Activated T-helper 1 cell treated with Interleukin-2 at 50 U/mL for 16 hours (primary cell): ENCODE measurements at regions not wholly inside any gene's neighbourhood (a gene's known extent, or its start where the extent isn't known, plus 50 kb on each side); places are given as distances from the start of the nearest gene placed in this dataset.
"Not testable (repeated sequence)": the region's sequence is repeated elsewhere in the genome, so short reads cannot be mapped to it uniquely, and the experiment has no call there.

Experiments
- DNase-seq: peaks from one replicate; pipeline ENCODE4 v3.0.0-alpha.2; 2020; ENCODE audit warnings: low read depth

- no peak for DNase-seq
Measured at GRCh38 chr12:127170226-127171180, 1096.5 kb upstream of the TMEM132C start.

DNA sequence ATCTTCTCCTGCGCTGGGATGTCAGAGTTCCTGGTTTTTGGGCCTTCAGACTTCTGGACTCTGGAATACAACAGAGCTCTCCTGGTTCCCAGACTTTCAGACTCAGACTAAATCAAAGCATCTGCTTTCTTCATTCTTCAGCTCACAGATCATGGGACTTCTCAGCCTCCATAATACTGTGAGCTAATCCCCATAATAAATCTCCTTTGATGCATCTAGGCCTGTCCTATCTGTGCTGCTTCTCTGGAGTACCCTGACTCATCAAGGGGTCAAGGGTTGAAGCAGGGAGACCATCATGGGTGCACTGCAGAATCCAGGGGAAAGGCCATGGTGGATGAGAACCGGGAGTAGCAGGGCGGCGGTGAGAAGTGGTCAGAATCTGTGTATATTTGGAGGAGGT lies 1094.1 kb upstream of the TMEM132C start:
- no peak for DNase-seq

DNA sequence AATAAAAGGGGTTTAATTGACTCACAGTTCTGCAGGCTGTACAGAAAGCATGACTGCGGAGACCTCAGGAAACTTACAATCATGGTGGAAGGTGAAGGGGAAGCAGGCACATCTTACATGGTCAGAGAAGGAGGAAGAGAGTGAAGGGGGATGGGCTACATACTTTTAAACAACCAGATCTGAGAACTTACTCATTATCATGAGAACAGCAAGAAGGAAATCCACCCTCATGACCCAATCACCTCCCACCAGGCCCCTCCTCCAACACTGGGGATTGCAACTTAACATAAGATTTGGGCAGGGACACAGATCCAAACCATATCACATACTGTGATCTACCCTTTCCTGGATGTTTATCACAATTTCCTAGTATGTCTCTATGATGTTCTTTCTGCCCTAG lies 1093.0 kb upstream of the TMEM132C start:
- DNase-seq = not testable (repeated sequence)

- DNase-seq = no peak
Measured at GRCh38 chr12:127174881-127175280, 1092.1 kb upstream of the TMEM132C start.

- no peak for DNase-seq
Measured at GRCh38 chr12:127175361-127175760, 1091.6 kb upstream of the TMEM132C start.

GRCh38 chr12:127176804-127177203 lies 1090.2 kb upstream of the TMEM132C start:
- no peak for DNase-seq

- DNase-seq = no peak
Measured at GRCh38 chr12:127178052-127178451, 1088.9 kb upstream of the TMEM132C start.

DNA sequence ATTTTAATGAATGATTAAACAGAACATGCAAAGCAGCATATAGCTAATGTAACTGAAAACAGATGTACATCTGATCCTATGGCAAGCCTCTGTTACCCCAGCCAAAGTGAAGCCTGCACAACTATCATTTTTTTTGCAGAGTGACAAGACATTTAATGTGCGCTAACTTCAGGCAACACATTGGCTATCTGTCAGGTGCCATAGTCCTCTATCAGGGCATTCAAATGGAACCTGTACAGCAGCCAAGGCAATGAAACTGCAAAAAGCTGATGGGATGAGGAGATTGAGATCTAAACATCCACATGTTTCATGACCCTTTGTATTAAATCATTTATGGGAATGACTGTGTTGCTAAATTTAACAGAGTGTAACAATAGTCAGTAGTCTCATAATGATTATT lies 1088.5 kb upstream of the TMEM132C start:
- no peak for DNase-seq

DNA sequence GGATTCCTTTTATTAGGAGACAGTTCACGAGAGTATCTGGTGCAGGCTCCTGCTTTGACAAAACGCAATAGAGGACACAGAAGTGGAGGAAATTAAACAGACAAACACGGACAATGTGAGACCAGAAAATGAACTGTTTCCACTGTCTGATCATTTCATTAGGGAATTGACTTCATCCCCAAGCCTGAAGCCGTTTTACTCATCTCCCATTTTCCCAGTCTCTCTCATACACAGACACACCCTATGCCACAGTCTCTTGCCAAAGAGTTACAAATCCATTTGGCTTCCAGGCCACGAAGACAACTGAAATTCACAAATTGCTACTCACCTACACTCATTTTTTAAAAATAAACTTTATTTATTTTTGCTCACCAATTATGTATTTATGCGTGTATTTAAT lies 1087.8 kb upstream of the TMEM132C start:
- no peak for DNase-seq

DNA sequence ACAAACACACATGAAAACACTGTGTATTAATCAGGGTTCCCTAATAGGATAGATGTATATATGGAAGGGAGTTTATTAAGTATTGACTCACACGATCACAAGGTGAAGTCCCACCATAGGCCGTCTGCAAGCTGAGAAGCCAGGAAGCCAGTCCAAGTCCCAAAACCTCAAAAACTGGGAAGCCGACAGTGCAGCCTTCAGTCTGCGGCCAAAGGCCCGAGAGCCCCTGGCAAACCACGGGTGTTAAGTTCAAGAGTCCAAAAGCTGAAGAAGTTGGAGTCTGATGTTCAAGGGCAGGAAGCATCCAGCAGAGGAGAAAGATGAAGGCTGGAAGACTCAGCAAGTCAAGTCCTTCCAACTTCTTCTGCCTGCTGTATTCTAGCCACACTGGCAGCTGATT lies 1085.0 kb upstream of the TMEM132C start:
- DNase-seq = no peak

- DNase-seq = no peak
Measured at GRCh38 chr12:127189992-127190391, 1077.0 kb upstream of the TMEM132C start.

GRCh38 chr12:127191129-127191528 lies 1075.8 kb upstream of the TMEM132C start:
- DNase-seq = no peak

DNA sequence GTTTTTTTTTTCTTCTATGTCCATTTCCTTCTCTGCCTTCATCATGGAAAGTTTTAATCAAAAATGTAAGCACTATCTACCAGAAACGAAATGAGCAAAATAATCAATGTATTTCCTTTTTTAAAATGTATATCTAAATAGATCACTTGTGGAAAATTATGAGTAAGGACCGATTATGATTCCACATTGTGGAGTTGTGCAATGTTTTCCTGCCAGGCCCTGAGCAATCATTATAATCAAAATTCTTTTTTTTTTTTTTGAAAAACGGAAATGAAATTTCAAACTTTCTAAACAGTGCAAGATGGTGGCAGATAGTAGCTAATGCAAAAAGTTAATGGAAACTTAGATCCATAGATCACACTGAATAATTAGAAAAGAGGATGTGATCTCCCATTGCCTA lies 1074.6 kb upstream of the TMEM132C start:
- no peak for DNase-seq

- no peak for DNase-seq
Measured at GRCh38 chr12:127193341-127193740, 1073.6 kb upstream of the TMEM132C start.

DNA sequence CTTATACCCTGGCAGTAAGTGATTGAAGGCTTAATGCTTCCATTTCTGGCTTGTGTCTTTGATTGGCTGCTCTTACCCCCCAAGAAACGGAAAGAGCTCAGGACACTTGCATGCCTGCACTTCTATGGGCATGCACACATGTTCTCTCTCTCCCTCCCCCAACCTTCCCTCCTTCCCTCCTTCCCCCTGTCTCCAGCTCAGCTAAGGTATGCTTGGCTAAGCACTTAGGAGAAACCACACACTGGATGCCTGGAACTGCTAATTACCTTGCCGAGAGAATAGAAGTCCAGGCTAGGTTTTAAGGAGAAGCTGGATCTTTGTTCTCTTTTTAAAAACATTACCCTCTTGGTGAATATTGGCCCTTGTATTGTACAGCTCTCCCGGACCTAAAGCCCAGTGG lies 1072.8 kb upstream of the TMEM132C start:
- DNase-seq = no peak

DNA sequence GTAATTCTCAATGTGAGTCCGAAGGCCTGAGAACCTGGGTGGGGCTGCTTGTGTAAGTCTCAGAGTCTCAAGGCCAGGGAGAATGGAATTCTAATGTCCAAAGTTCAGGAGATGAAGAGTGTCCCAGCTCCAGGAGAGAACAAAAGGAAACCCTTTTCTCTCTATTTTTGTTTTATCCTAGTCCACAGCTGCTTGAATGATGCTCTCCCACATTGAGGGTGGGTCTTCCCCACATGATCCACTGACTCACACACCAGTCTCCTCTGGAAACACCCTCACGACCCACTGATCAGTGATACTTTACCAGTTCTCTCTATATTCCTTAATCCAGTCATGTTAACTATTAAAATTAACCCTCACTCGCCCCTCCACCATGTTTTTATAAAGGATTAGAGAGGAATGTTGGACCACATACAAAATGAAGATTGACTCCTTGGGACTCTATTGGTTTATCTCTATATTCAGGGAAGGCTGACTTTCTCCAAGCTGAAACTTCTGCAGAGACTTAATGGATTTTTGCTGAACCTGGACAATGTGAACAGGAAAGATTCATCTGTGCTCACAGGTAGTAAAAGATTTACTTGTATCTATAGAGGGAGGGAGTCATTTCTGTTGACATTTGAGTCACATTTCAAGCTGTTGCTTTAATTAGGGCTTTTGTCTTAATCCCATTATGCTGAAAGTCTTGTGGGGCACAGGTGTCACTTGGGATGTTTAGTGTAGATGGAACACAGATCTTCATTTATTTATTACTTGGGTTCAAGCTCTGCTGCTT lies 1061.0 kb upstream of the TMEM132C start:
- DNase-seq = no peak

GRCh38 chr12:127209318-127209717 lies 1057.7 kb upstream of the TMEM132C start:
- DNase-seq = no peak

DNA sequence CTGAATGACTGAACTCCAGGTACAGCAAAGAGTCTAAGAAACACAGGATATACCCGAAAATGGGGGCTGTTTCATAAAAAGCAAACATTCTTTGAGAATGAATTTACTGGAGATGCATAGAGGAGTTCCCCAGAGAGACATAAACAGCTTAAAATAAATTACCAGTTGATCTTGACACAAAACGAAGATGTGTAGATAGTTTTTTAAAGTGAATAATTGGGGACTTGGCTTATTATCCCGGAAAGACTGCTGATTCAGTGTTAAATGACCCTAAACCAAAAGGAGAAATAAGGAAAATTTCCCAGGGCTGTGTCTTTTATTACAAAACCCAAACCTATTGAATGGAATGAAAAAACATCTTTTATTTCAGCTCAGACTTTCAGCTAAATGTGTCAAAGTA lies 1052.8 kb upstream of the TMEM132C start:
- DNase-seq = no peak

DNA sequence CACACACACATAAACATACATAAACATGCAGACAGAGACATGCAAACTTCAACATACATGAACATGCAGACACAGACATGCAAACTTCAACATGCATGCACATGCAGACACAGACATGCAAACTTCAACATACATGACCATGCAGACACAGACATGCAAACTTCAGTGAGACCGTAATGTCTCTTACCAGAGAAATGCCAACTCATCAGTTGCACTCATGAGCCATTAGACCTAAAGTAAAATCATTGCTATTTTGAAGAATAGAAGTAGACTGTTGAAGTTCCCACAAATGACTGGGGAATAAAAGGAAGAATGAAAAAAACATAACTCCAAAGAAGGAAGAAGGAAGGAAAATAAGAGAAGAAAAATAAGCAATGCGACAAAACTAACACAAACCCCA lies 1044.0 kb upstream of the TMEM132C start:
- no peak for DNase-seq

- no peak for DNase-seq
Measured at GRCh38 chr12:127223731-127224130, 1043.2 kb upstream of the TMEM132C start.

- no peak for DNase-seq
Measured at GRCh38 chr12:127230843-127231260, 1036.1 kb upstream of the TMEM132C start.

GRCh38 chr12:127231371-127231770 lies 1035.6 kb upstream of the TMEM132C start:
- DNase-seq = no peak

DNA sequence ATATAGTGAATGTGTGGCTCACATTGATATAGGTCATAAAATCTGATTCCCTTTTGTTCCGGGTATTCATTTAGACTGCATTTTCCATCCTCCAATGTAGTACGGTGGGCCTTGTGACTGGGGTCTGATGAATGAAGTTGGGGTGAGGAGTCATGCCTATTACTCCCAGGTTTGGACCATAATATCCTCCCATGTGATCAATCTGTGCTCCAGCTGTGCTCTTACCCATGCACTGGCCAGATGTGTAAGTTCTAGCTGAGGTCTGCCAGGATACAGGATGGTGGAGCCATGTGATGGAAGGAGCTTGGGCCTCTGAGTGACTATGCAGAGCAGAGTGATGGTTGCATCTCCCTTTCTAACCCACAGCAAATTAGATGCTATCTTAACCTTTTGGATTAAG lies 1034.0 kb upstream of the TMEM132C start:
- DNase-seq = no peak
